ENCODE measurements at regions not wholly inside any gene's neighbourhood (a gene's known extent, or its start where the extent isn't known, plus 50 kb on each side); places are given as distances from the start of the nearest gene placed in this dataset.
"Not testable (repeated sequence)": the region's sequence is repeated elsewhere in the genome, so short reads cannot be mapped to it uniquely, and the experiment has no call there.

GRCh38 chr4:184335520-184335919 lies 117.8 kb upstream of the ENPP6 start:
- Histone ChIP-seq H3K27ac (no peak overlapping the region), H3K9me3 (no peaks in the 10 kb centered on the region), H3K4me1 (peaks cover 15% of the 10 kb centered on the region in 2 donors), H3K4me3 (no peak overlapping the region), H3K36me3 (no peaks in the 10 kb centered on the region), H3K27me3 (no peaks in the 10 kb centered on the region)
- in situ Hi-C loops (cut with MboI; ENCODE audit: low sequenced_read_pairs in 4 of 4): no loop called here
- ATAC-seq (no peak), DNase-seq (no peak)
- no peak for TF ChIP-seq POLR2A (IDR thresholded peaks at IDR 0.05)
- TF ChIP-seq CTCF (IDR thresholded peaks at IDR 0.05 in 4 of 5, conservative IDR thresholded peaks at IDR 0.05 in 1 of 5): no peak
- intact Hi-C loops (cut with DNase I; ENCODE audit: low total_unique reads): no loop called here

GRCh38 chr4:184333446-184333845 lies 115.8 kb upstream of the ENPP6 start:
- intact Hi-C loops (cut with DNase I; ENCODE audit: low total_unique reads); in situ Hi-C loops (cut with MboI; ENCODE audit: low sequenced_read_pairs in 4 of 4); H3K9me3 ChIP-seq; H3K36me3 ChIP-seq; H3K27ac ChIP-seq; H3K27me3 ChIP-seq; ATAC-seq; DNase-seq; H3K4me3 ChIP-seq: not testable (repeated sequence)
- peaks cover 15% of the 10 kb centered on the region in 2 donors for H3K4me1 ChIP-seq

GRCh38 chr4:184331268-184331995 lies 113.8 kb upstream of the ENPP6 start:
- DNase-seq (peak; percentile 55 to 70), ATAC-seq (peak; percentile 79 to 96)
- H3K27ac ChIP-seq: peak overlapping the region; percentile 66 to 90 (median 68)
- in situ Hi-C loops (cut with MboI; ENCODE audit: low sequenced_read_pairs in 4 of 4) (no loop called here), intact Hi-C loops (cut with DNase I; ENCODE audit: low total_unique reads) (no loop called here)
- no peak overlapping the region for H3K4me3 ChIP-seq
- no peaks in the 10 kb centered on the region for H3K36me3 ChIP-seq
- H3K4me1 ChIP-seq: peaks cover 15% of the 10 kb centered on the region in 2 donors
- TF ChIP-seq CTCF (IDR thresholded peaks at IDR 0.05 in 4 of 5, conservative IDR thresholded peaks at IDR 0.05 in 1 of 5): no peak
- TF ChIP-seq POLR2A (IDR thresholded peaks at IDR 0.05): no peak
- no peaks in the 10 kb centered on the region for H3K27me3 ChIP-seq
- H3K9me3 ChIP-seq: no peaks in the 10 kb centered on the region

- H3K9me3 ChIP-seq; in situ Hi-C loops (cut with MboI; ENCODE audit: low sequenced_read_pairs in 4 of 4); H3K27me3 ChIP-seq; intact Hi-C loops (cut with DNase I; ENCODE audit: low total_unique reads); DNase-seq; H3K4me3 ChIP-seq; ATAC-seq; H3K36me3 ChIP-seq: not testable (repeated sequence)
- peaks cover 15% of the 10 kb centered on the region in 2 donors for H3K4me1 ChIP-seq
- peak overlapping the region; percentile 66 to 90 (median 68) for H3K27ac ChIP-seq
These were observed 112.9 kb upstream of the ENPP6 start for GRCh38 chr4:184330517-184331094.

- H3K4me1 ChIP-seq: peaks cover 15% of the 10 kb centered on the region in 2 donors
- TF ChIP-seq POLR2A (IDR thresholded peaks at IDR 0.05): no peak
- no peak for TF ChIP-seq CTCF (IDR thresholded peaks at IDR 0.05 in 4 of 5, conservative IDR thresholded peaks at IDR 0.05 in 1 of 5)
- peak overlapping the region in 1 of 4 donors; percentile 66 for H3K27ac ChIP-seq
- intact Hi-C loops (cut with DNase I; ENCODE audit: low total_unique reads) (no loop called here), in situ Hi-C loops (cut with MboI; ENCODE audit: low sequenced_read_pairs in 4 of 4) (no loop called here)
- ATAC-seq (no peak), DNase-seq (peak in 1 of 2 donors; percentile 47)
- no peak overlapping the region for H3K4me3 ChIP-seq
- H3K27me3 ChIP-seq: no peaks in the 10 kb centered on the region
- no peaks in the 10 kb centered on the region for H3K36me3 ChIP-seq
- no peaks in the 10 kb centered on the region for H3K9me3 ChIP-seq
These were observed 112.2 kb upstream of the ENPP6 start for GRCh38 chr4:184329659-184330400.

Measured in gastrocnemius medialis (tissue), 4 donors.